Astrocyte (in vitro differentiated cells and primary cell): ENCODE measurements at regions not wholly inside any gene's neighbourhood (a gene's known extent, or its start where the extent isn't known, plus 50 kb on each side); places are given as distances from the start of the nearest gene placed in this dataset.

ENCODE experiments used
- CTCF ChIP-seq: IDR thresholded peaks from 2 replicates; pipeline ENCODE4 v1.5.1; 2011; ENCODE audit warnings: low read depth, mild to moderate bottlenecking, inconsistent platforms, low read length, moderate library complexity; ENCODE audit not compliant: insufficient read depth
- EZH2 ChIP-seq: IDR thresholded peaks from 2 replicates; pipeline ENCODE4 v1.6.1; 2012; ENCODE audit warnings: mild to moderate bottlenecking, low read length, inconsistent platforms; ENCODE audit not compliant: insufficient read depth

- TF ChIP-seq CTCF (no peak), EZH2 (no peak)
These were observed 237.3 kb upstream of the KLF14 start for GRCh38 chr7:130971297-130971696.
